ENCODE measurements at regions not wholly inside any gene's neighbourhood (a gene's known extent, or its start where the extent isn't known, plus 50 kb on each side); places are given as distances from the start of the nearest gene placed in this dataset.

DNA sequence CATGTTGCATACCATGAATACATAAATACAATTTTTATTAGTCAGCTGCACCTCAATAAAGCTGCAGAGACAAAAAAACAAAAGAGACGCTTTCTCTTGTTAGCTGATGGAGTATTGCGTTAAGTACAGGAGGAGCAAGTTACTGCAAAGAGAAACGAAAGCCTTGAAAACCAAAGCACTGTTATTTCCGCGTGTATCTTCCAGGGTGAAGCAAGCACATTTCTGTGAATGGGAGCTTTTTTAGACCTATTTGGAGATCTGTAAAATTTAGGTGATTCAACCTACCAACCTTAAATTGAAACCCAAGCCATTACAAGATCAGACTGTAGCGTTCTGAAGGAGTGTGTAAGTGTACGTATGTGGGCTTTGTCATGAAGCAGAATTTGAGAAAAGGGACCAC lies 390.4 kb downstream of the SOX9 start:
- TF ChIP-seq, protein P1, sequence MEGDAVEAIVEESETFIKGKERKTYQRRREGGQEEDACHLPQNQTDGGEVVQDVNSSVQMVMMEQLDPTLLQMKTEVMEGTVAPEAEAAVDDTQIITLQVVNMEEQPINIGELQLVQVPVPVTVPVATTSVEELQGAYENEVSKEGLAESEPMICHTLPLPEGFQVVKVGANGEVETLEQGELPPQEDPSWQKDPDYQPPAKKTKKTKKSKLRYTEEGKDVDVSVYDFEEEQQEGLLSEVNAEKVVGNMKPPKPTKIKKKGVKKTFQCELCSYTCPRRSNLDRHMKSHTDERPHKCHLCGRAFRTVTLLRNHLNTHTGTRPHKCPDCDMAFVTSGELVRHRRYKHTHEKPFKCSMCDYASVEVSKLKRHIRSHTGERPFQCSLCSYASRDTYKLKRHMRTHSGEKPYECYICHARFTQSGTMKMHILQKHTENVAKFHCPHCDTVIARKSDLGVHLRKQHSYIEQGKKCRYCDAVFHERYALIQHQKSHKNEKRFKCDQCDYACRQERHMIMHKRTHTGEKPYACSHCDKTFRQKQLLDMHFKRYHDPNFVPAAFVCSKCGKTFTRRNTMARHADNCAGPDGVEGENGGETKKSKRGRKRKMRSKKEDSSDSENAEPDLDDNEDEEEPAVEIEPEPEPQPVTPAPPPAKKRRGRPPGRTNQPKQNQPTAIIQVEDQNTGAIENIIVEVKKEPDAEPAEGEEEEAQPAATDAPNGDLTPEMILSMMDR (IDR thresholded peaks at IDR 0.05; ENCODE audit: borderline replicate concordance, insufficient read depth, low read depth, low read length), result no peak

DNA sequence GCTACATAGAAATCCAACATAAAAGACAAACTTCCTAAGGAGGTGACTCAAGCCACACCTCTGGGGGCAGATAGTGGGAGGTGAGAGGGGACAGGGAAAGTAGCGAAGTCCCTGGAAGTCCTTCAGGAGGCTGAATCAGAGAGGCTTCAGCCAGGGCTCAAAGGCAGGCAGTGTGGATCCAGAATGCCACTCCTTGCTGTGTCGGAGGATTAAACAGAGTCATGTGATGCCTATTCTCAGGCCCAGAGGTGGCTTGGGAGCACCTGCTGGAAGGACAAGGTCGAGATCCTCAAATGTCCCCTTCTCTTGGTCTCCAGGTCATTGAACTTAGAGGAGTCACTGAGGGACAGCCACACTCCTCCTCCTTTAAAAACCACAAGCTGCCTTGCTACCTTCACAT lies 391.1 kb downstream of the SOX9 start:
- H3K4me3 ChIP-seq (ENCODE audit: low read depth, low read length), result no peak overlapping the region
- TF ChIP-seq, protein P1 (IDR thresholded peaks at IDR 0.05; ENCODE audit: borderline replicate concordance, insufficient read depth, low read depth, low read length), result no peak

More for the DNA sequence above, 390.4 kb downstream of the SOX9 start:
- H3K4me3 ChIP-seq (ENCODE audit: low read depth, low read length), result no peak overlapping the region

DNA sequence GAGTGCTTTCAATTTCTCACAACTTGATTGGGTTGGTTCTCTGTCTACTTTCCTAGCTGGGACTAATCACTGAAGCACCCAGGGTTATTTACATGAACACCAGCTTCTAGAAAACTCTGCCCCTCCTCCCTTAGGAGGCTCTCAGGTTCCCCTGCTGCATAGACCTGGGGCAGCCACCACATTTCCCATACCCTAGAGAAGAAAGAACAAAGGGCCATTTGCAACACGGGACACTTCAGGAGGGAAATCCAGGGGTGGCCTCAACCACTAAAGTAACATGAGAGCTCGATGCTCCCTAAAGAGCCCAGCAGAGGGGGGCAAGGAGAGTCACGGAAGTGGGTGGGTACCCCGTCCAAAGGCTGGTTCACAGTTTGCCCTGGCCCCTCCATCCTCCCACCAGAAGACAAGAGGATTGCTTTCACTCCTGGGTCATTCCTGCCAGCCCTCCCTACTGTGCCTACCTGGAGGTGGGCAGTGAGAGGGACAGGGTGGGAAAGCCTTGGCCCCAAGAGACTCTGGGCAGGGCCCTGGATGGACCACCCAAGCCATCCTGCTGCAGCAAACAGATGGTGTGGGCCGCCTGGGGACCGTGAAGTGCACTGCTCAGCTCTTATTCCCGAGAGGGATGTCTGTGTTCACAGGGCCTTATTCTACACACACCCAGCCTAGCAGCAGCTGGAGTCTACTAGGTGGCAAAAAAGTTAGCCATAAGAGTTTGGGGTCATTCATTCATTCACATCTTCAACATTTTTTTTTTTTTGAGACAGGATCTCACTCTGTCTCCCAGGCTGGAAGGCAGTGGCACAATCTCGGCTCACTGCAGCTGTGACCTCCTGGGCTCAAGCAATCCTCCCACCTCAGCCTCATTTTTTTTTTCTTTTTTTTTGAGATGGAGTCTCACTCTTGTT lies 392.1 kb downstream of the SOX9 start:
- TF ChIP-seq, protein P1 (IDR thresholded peaks at IDR 0.05; ENCODE audit: borderline replicate concordance, insufficient read depth, low read depth, low read length), result no peak
- no peak overlapping the region for H3K4me3 ChIP-seq (ENCODE audit: low read depth, low read length)

- H3K4me3 ChIP-seq (ENCODE audit: low read depth, low read length), result no peak overlapping the region
- TF ChIP-seq, protein P1 (IDR thresholded peaks at IDR 0.05; ENCODE audit: borderline replicate concordance, insufficient read depth, low read depth, low read length), result no peak
Observed at GRCh38 chr17:72514321-72514861, 393.6 kb downstream of the SOX9 start.

- TF ChIP-seq, protein P1 (IDR thresholded peaks at IDR 0.05; ENCODE audit: borderline replicate concordance, insufficient read depth, low read depth, low read length), result no peak
- no peak overlapping the region for H3K4me3 ChIP-seq (ENCODE audit: low read depth, low read length)
Observed at GRCh38 chr17:72514891-72515290, 394.1 kb downstream of the SOX9 start.

- no peak overlapping the region for H3K4me3 ChIP-seq (ENCODE audit: low read depth, low read length)
- TF ChIP-seq, protein P1 (IDR thresholded peaks at IDR 0.05; ENCODE audit: borderline replicate concordance, insufficient read depth, low read depth, low read length), result no peak
Observed at GRCh38 chr17:72515291-72516065, 394.7 kb downstream of the SOX9 start.
